GM19023 (cell line): ENCODE measurements at regions not wholly inside any gene's neighbourhood (a gene's known extent, or its start where the extent isn't known, plus 50 kb on each side); places are given as distances from the start of the nearest gene placed in this dataset.
"Not testable (repeated sequence)": the region's sequence is repeated elsewhere in the genome, so short reads cannot be mapped to it uniquely, and the experiment has no call there.

Experiments used
- ATAC-seq: cut with Tn5 transposase; IDR thresholded peaks from one replicate; pipeline ENCODE4 v1.9.1; 2021; ENCODE audit warnings: mild to moderate bottlenecking, moderate library complexity; ENCODE audit not compliant: unreplicated experiment

DNA sequence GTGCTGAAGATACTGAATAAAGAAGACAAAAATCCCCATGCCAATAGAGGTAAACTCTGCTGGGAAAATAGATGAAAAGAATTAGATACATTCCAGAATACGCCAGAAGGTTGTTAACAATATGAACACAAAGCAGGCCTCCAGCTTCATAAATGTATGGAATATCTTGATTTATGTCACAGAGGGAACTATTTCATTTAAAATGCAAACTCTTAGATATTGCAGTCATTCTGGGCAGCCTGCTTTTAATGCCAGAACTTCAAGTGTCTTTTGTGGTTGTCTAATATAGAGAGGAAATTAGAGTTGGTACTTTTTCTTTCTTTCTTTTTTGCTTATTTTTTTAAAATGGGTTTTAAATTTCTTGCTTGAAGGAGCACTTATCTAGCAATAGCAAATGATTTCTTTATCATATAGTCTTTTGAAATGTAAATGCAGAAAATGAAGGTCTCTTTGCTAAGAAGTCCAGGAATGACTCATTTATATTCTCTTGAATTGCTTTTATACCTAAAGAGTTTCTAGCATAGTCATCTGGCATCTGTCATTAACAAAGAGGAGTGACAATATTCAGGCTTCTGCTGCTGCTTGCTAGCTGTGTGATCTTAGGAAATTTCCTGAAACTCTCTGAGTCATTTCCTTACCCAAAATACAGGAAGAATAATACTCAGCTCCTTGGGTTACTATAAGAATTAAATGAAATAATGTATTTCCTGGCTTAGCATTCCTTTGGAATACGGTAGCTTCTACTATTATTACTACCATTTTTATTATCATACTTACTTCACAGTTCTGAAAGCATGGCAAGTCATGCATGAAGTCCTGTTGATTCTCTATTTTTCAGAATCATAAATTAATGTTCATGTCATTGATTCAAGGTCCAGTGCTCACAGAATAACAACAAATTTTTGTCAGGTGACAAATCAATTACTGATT is 527.6 kb downstream of the DIPK2A start:
- ATAC-seq, result no peak

DNA sequence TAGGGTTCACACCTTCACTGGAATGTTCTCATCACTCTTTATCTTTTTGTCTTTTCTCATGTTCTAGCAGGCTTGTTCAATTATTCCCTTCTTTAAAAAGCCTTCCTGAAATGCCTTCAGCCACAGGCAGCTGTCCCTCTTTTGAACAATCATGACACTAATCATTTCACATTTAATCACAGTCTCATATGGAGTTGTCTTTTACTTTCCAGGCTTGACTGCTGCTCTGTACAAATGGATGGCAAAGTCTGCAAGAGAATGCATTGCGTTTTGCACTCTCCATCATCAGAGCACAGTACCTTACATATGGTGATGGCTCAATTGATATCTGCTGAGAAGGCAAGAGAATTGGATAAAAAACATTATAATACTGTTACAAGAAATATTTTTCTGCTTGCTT is 529.8 kb downstream of the DIPK2A start:
- no peak for ATAC-seq

DNA sequence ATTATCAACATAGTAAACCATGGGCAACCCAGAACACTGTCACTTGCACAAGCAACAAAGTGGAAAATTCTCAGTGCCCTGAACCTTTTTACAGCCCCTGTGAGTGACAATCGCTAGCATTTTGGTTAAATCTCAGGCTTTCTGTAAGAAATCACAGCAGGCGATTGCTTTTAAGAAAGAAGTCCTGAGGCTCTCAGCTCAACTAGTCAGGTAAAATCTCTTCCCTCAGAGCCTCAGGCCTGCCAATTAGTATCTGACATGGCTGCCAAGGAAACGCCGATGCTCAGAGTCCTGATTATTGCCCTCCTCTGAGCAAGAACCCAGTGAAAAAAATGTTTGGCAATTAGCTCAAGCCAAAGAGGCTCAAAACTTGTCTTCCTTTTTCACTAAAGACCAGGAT is 530.8 kb downstream of the DIPK2A start:
- ATAC-seq, result no peak

DNA sequence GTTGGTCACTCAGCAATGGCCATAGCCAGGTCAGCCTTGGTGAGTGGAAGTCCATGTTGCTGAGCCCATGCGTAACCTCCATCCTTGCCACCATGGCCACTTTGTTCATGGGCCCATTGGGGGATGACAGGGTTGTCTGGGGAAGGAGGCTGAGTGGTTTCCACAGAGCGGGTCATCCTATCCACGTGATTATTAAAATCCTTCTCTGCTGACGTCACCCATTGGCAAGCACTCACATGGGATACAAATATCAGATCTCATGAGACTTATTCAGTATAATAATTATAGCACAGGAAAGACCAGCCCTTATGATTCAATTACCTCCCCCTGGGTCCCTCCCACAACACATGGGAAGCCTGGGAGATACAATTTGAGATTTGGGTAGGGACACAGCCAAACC is 534.8 kb downstream of the DIPK2A start:
- not testable (repeated sequence) for ATAC-seq

DNA sequence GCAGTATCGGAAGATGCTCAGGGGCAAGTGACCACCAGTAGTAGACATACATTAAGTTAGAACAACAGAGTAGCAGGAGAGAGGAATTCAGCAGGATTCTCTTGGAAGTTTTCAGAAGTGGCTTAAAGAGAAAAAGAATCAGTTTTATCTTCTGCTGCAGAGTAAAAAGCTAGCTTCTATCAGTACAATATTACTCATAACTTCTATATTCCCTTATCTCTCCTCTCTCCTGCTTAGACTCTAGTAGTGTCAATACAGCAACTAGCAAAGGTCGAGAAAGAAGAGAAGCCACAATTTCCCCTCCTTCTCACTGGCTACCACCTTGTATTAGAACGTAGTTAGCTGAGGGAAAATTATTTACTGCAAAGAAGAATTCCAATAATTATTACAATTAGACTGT is 539.7 kb downstream of the DIPK2A start:
- ATAC-seq, result no peak

DNA sequence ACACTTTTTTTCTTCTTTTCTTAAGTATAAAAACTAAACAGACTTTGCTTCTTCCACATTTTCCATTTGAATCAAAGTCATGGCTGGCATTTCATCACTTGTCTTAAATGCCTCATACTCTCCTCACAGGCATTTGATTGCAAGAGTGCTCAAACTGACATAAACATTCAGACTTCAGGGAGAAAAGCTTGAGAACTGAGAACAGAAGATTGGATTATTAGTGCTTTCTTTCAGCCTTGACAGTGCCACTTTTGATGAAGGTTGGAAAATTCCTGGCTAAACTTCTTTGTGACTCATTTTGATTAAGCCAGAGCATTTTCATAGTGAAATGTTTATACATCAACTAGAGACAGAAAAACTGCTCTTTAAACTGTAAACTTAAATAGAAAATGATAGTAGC is 544.4 kb downstream of the DIPK2A start:
- ATAC-seq, result no peak

DNA sequence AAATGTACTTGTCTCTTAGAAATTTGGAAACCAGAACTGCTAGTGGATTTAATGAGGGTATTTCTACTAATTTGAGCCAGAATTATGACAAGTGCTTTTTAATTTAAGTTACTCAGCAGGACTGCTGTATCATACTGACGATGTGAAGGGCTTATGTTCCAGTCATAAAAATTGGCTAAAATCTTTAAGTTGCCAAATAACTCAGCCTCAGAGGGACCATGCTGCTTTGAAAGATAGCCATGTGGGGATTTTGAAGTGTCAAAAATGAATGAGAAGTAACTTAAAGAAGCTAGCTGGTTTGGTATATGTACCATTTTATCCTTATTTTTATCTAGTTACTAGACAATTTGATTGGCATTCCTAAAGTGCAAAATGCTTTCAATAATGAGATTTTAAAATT is 545.0 kb downstream of the DIPK2A start:
- no peak for ATAC-seq

DNA sequence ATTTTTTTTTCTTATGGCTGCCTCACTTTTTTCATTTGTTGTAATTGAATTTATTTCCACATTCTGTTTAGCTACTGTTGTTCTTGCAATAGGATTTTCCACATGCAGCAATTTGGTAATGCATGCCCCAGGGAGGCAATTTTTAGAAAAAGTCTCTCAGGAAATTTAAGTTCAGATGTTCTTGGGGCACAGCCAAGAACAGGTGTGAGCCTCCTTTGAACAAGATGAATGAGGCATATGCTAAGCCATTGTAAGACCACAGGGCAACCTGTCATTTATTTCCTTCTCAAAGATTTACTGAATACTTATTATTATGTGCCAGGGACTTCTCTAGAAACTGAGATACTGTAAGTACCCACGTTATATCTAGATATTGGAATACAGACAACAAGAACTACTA is 549.5 kb downstream of the DIPK2A start:
- no peak for ATAC-seq

DNA sequence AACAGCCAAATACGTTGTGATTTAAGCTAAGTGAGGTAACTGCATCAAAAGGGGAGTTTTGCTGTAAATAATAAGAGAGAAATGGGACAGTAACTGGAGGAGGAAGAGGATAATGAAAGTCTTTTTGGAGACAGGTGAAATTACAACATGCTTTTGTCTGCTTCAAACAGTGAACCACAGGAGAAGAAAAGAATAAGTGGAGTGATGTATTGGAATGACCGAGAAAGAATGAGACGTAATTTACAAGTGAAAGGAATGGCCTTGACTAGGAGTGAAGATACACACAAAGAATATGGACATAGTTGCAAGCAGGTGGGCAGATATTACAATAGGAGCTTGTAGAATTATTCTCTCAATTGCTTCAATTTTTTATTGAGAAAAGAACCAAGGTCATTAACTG is 550.8 kb downstream of the DIPK2A start:
- no peak for ATAC-seq

DNA sequence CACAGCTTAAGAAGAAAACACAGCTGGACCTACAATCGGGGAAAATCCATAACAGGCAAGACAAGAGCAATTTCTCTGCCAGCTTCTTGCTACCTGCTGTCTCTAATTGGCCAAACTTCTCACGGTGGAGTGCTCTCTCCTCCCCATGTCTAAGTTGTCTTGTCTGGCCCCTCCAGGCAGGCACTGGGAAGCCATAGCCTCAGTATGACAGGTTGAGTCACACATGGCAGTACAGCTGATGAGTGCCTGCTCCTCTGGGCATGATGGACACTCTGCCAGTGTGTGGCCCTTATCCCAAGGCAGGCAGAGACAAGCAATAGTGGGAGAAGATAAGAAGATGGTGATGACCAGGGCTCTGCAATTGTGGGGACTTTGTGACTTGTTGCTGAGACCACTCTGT is 551.8 kb downstream of the DIPK2A start:
- ATAC-seq, result no peak

DNA sequence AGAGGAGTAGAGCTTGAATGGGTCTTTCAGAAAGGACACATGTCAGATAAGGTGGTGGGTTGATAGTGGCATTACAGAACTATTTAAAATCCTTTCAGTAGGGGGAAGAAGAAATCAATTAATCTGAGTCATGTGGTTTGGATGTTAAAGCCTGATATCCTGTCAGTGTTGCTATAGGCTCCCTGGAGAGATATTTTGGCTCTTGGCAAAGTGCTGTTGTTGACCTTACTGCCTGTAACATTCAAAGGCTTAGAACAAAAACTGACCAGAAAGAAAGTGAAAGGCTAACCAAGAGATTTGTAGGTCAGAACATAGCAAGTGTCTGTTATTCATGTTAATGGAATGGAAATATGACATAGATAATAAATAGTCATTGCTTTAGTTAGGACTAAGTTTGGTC is 552.9 kb downstream of the DIPK2A start:
- ATAC-seq, result no peak

DNA sequence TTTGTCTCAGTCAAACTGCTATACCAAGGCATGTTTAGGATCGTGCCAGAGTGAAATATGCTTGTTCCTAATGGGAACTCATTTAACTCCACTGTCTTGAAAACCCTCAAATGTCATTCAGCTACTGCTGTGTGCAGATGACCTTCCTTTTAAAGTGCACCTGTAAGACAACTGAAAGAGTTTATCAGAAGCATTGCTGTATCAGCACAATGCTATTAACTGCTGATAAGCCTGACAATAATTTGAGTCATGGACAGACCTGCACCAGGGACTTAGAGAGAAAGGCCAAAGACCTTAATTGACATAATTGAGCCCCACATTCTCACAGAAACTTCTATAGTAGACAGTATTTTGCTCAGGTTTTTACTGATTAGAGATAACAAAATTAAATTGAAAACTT is 557.9 kb downstream of the DIPK2A start:
- ATAC-seq, result no peak

DNA sequence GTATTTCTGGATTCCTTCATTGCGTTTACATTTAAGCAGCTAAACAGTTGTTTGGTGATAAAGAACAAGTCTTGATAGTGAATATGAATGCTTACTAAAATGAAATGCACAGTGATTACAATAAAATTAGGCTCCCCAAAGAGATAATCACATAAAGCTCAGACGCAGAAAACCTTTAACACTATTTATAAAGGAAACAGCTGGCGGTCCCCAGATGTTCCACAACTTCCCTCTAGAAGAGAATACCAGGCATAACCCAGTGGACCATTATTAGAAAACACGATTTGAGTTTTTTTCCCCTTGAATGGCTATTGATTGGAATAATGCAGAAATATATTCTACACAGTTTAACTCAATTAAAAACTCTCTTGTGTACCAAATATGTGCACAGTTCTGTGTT is 573.2 kb downstream of the DIPK2A start:
- ATAC-seq, result no peak

DNA sequence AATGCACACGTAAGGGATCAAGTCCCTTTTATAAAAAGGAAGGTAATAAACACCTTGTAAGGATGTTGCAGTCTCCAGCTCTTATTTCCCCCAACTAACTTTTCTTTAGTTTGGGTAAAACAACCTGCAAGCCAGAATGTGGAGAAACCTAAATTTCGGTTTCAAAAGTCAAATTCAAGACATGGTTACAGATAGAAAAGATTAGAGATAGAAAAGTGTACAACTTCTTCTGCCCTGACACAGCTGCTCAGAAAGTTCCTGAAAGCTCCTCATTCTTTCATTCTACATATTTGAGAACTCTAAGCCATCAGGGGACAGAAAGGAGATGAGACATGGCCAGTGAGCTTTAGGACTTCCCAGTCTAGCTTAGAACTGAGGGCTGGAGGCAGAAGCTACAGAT is 574.9 kb downstream of the DIPK2A start:
- no peak for ATAC-seq

DNA sequence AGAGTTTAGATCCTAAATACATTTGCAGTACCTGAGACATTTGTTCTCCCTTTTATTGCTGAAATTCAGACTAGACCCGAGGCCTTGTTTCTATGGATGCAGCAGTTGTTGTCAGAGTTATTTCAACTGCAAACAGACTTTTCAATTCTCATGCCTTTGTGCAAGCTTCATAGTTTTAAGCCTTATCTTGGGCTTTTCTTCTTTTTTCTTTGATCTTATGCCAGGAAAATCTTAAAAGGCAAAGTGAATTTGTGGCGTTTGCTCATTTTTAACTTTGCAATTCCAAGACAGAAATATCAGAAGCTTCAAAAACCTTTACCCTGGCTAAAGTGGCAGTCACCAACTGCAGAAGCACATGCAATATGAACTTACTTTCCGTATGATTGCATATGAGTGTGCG is 576.7 kb downstream of the DIPK2A start:
- no peak for ATAC-seq

DNA sequence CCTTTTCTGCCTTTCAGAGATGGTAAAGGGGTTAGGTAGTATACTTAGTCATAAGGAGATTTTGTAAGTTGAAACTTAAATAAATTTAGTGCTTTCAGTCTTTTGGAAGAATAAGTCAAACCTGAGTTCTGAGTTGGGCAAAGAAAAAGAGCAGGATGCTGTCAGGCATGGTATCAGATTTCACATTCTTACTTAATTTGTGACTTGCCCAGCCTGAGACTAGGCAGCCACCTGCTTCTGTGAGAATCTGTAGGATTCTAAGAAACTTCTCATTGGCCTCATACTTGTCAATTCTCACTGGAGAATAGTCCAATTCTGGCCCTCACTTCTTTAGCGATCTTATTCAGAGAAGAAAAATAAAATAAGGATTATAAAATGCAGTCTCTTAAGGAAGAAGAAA is 577.5 kb downstream of the DIPK2A start:
- ATAC-seq, result no peak

DNA sequence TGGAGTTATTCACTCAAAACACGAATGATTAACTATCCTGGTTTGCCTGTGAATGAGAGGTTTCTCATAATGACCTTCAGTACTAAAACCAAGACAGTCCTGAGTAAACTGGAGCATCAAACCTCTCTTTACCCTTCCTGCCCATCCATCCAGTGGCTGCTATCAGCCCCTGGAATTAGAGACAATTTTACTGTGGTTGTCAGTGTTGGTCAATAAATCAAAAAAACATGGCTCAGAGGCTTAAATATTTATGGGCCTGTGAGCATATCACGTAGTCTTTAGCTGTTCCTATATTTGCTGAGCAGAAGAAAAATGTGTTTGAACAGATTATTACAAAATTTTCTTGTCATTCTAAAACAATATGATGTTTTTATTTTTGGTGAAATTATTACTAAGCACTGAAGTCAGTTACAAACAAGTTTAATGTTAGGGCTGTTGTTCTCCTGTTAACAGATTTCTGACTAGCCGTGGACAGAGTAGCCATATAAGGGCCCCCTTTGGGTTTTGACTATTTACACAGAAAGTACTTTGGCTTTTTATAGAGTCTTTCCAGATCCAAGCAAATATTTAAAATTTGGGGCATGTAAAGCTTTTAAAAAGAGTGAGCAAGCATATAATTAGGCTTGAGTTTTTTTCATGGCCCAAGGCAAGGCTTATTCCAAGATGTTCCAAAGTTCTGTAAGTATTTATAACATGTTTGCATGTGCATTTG is 580.9 kb downstream of the DIPK2A start:
- ATAC-seq, result no peak

DNA sequence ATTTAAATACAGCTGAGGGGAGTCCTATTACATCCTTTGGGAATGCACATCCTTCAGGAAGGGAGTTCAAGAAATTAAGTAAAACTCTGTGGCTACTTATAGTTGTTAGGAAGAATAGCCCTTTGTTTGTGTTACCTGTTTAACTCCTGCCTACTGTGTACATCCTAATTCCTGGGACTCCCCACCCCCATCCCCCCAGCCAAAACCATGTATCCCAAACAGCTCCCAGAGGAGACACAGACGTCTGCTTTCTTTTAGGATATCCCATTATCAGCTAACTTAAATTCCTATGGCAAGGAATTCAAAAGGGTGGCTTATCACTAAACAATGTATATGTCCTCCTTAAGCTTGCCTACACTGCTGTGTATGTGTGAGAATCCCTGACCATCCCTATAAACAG is 581.7 kb downstream of the DIPK2A start:
- no peak for ATAC-seq

DNA sequence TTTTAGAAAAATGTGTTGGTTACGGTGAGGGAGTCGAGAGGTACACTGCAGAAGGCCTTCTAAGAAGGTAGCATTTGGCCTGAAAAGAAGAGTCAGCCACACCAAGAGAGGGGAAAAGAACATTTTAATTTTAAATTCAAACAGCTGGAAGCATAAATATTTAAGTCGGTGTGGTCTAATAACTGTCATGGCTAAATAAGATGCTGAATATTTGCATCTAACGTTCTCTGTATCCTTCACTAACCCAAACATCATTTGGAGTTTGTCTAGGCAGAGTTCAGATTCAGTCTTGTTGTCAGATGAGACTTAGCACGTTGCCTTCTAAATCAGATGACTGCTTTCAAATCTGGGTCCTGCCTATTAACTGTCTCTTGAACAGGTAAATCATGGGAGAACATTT is 583.3 kb downstream of the DIPK2A start:
- ATAC-seq, result no peak

DNA sequence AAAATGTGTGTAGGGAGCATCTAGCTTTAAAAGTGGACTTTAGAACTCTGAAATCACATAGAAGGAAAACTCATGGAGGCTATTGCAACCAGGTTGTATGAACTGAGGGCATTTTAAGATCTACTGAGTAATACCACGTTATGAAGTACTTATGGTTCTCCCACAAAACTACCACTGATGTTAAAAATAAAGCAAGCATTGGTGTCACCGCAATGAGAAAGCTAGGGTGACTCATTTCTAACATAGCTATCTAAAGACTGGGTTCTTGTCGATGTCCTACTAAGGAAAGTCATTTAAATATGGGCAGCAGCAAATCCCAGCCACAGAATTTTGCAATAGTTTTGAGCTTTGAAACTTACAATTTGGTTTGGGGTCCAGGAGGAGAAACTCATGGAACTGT is 584.8 kb downstream of the DIPK2A start:
- ATAC-seq, result peak; percentile 83

DNA sequence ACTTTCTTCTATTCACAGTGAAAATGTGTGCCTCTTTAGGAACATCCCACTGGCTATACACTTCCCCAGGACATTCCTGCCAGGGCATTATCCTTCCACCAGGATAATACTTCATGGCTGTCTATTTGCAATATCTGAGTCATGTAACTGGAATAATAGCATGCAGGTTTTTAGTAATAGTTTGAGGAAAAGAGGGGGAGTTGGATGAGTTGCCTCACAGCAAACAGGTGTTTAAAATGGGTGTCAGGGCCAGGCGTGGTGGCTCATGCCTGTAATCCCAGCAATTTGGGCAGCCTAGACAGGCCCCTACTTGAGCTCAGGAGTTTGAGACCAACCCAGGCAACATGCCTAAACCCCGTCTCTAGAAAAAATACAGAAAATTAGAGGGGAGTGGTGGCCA is 585.9 kb downstream of the DIPK2A start:
- no peak for ATAC-seq

DNA sequence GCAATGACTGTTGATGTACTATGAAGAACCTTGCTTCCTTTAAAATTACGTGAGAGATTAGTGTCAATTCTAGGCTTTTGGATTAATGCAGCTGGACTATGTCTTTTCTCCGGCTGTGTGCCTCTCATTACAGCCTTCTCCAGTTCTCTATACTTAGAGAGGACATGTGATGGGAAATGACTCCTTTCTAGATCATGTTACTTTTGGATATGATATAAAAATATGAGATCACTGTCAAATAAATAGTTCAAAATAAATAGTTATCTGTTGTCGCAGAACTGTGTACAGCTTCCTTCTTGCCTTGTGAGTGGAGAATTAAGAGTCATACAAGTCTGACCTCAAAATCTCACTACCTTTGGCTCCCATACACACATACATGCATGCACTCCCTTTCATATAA is 592.4 kb downstream of the DIPK2A start:
- ATAC-seq, result no peak
